ENCODE measurements at regions not wholly inside any gene's neighbourhood (a gene's known extent, or its start where the extent isn't known, plus 50 kb on each side); places are given as distances from the start of the nearest gene placed in this dataset.

DNA sequence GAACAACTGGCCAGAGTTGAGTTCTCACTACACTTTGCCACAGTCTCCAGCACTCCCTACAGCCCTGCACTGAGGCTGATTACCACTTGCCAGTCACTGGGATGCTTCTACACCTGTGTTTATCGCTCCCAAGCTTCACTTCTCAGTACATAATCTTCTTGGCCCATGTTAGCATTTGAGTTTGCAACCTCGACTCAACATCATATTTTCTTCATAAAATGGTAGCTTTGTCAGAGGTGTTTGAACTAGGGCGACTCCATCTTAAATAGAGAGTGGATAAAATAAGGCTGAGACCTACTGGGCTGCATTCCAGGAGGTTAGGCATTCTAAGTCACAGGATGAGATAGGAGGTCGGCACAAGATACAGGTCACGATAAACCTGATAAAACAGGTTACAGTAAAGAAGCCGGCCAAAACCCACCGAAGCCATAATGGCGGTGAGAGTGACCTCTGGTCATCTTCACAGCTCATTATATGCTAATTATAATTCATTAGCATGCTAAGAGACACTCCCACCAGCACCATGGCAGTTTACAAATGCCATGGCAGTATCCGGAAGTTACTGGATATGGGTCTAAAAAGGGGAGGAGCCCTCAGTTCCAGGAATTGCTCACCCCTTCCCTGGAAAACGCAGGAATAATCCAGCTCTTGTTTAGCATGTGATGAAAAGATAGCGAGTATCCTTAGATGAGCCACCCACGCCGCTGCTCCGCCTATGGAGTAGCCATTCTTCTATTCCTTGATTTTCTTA, 105.8 kb upstream of the KLF6 start:
- TF ChIP-seq, protein P1, sequence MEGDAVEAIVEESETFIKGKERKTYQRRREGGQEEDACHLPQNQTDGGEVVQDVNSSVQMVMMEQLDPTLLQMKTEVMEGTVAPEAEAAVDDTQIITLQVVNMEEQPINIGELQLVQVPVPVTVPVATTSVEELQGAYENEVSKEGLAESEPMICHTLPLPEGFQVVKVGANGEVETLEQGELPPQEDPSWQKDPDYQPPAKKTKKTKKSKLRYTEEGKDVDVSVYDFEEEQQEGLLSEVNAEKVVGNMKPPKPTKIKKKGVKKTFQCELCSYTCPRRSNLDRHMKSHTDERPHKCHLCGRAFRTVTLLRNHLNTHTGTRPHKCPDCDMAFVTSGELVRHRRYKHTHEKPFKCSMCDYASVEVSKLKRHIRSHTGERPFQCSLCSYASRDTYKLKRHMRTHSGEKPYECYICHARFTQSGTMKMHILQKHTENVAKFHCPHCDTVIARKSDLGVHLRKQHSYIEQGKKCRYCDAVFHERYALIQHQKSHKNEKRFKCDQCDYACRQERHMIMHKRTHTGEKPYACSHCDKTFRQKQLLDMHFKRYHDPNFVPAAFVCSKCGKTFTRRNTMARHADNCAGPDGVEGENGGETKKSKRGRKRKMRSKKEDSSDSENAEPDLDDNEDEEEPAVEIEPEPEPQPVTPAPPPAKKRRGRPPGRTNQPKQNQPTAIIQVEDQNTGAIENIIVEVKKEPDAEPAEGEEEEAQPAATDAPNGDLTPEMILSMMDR (IDR thresholded peaks at IDR 0.05 in 8 of 11, conservative IDR thresholded peaks at IDR 0.05 in 3 of 11) = no peak
- no peak for TF ChIP-seq POLR2AphosphoS5 (IDR thresholded peaks at IDR 0.05)
